ENCODE measurements at regions not wholly inside any gene's neighbourhood (a gene's known extent, or its start where the extent isn't known, plus 50 kb on each side); places are given as distances from the start of the nearest gene placed in this dataset.

DNA sequence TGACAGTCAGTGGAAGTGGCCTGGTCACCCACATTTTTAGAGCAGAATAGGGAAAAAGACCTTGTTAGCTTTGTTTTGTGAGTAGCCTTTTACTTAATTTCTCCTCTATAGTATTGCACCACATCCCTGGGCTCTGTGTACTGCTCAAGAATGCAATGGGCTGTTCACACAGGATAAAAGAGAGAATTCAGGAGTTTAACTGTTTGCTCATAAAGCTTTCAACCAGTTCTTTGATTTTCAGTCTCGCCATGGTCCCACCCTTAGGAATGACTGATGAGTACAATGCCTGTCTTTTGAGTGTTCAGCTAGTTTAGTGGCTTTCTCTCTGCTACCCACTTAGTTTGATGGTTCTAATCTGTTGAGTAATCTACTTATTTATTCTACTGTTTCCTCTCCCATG, 129.7 kb downstream of the PLG start:
- Histone ChIP-seq H3K36me3 (no peaks in the 10 kb centered on the region), H3K4me1 (no peaks in the 10 kb centered on the region), H3K27ac (no peak overlapping the region), H3K9me3 (no peaks in the 10 kb centered on the region), H3K4me3 (no peak overlapping the region), H3K27me3 (no peaks in the 10 kb centered on the region)
- no peak for DNase-seq
- TF ChIP-seq, protein P1, sequence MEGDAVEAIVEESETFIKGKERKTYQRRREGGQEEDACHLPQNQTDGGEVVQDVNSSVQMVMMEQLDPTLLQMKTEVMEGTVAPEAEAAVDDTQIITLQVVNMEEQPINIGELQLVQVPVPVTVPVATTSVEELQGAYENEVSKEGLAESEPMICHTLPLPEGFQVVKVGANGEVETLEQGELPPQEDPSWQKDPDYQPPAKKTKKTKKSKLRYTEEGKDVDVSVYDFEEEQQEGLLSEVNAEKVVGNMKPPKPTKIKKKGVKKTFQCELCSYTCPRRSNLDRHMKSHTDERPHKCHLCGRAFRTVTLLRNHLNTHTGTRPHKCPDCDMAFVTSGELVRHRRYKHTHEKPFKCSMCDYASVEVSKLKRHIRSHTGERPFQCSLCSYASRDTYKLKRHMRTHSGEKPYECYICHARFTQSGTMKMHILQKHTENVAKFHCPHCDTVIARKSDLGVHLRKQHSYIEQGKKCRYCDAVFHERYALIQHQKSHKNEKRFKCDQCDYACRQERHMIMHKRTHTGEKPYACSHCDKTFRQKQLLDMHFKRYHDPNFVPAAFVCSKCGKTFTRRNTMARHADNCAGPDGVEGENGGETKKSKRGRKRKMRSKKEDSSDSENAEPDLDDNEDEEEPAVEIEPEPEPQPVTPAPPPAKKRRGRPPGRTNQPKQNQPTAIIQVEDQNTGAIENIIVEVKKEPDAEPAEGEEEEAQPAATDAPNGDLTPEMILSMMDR (IDR thresholded peaks at IDR 0.05), result no peak
- intact Hi-C loops (cut with DNase I; ENCODE audit: low total_unique reads), result no loop called here

DNA sequence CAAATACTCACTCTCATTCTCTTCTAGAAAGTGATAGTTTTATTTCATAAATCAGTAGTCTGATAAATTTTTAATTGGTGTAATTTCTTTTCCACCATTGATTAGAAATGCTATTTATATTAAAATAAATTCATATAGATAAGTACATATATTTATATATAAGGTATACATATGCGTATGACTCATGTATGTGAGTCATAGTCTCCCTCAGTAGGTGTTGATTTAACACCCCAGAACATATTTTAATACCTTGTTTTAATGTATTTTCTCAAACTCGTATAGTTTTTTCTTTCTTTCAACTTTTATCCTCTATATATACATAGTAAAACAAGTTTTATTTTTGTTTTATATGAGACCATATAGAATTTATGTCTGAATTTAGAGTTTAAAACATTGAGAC, 130.4 kb downstream of the PLG start:
- Histone ChIP-seq H3K4me3 (no peak overlapping the region), H3K27ac (no peak overlapping the region), H3K27me3 (no peaks in the 10 kb centered on the region), H3K9me3 (no peaks in the 10 kb centered on the region), H3K36me3 (no peaks in the 10 kb centered on the region), H3K4me1 (no peaks in the 10 kb centered on the region)
- no peak for DNase-seq
- TF ChIP-seq, protein P1 (IDR thresholded peaks at IDR 0.05), result no peak
- intact Hi-C loops (cut with DNase I; ENCODE audit: low total_unique reads), result no loop called here

DNA sequence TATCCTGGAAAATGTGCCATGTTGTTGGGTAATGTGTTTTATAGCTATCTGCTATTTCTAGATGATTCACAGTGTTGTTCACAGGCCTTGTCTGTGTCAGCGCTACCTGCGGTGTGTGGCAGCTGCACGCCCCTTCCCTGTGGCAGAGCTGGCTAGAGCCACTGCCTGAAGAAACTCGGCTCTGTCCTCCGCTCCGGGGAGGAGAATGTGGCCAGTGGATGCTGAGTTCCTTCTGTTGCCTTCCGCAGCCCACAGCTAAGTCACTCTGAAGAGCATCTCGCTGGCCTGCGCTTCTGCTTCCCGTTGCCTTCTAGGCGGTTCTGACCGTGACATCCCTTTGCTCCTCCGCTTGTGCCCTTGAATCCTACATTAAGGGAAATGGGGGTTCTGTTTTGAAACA, 135.1 kb downstream of the PLG start:
- H3K27me3 ChIP-seq, result no peaks in the 10 kb centered on the region
- no peaks in the 10 kb centered on the region for H3K9me3 ChIP-seq
- TF ChIP-seq, protein P1 (IDR thresholded peaks at IDR 0.05), result no peak
- no peak overlapping the region for H3K27ac ChIP-seq
- no peak overlapping the region for H3K4me3 ChIP-seq
- H3K36me3 ChIP-seq, result no peaks in the 10 kb centered on the region
- H3K4me1 ChIP-seq, result no peaks in the 10 kb centered on the region
- intact Hi-C loops (cut with DNase I; ENCODE audit: low total_unique reads), result no loop called here
- no peak for DNase-seq

DNA sequence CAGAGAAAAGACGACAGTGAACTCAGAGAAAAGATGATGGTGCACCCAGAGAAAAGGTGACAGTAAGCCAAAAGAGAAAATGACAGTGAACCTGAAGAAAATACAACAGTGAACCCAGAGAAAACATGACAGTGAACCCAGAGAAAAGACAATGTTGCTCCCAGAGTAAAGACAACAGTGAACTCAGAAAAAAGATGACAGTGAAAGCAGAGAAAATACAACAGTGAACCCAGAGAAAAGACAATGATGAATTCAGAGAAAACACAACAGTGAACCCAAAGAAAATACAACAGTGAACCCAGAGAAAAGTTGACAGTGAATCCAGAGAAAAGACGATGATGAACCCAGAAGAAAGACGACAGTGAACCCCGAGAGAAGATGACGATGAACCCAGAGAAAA, 140.5 kb upstream of the MAP3K4 start:
- intact Hi-C loops (cut with DNase I; ENCODE audit: low total_unique reads), result no loop called here
- TF ChIP-seq, protein P1 (IDR thresholded peaks at IDR 0.05), result no peak

DNA sequence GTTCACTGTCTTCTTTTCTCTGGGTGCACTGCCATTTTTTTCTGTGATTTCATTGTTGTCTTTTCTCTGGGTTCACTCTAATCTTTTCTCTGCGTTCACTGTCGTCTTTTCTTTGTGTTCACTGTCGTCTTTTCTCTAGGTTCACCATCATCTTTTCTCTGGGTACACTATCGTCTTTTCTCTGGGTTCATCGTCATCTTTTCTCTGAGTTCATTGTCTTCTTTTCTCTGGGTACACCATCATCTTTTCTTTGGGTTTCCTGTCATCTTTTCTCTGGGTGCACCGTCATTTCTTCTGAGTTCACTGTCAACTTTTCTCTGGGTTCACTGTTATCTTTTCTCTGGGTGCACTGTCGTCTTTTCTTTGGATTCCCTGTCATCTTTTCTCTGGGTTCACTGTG, 137.6 kb upstream of the MAP3K4 start:
- H3K4me1 ChIP-seq, result no peaks in the 10 kb centered on the region
- TF ChIP-seq, protein P1 (IDR thresholded peaks at IDR 0.05), result no peak
- H3K27me3 ChIP-seq, result no peaks in the 10 kb centered on the region
- no peak for DNase-seq
- intact Hi-C loops (cut with DNase I; ENCODE audit: low total_unique reads), result no loop called here
- H3K4me3 ChIP-seq, result no peak overlapping the region
- H3K36me3 ChIP-seq, result no peaks in the 10 kb centered on the region
- H3K9me3 ChIP-seq, result no peaks in the 10 kb centered on the region
- no peak overlapping the region for H3K27ac ChIP-seq

More for the DNA sequence above, 140.5 kb upstream of the MAP3K4 start:
- H3K36me3 ChIP-seq, result no peaks in the 10 kb centered on the region
- H3K4me1 ChIP-seq, result no peaks in the 10 kb centered on the region
- H3K27ac ChIP-seq, result no peak overlapping the region
- no peaks in the 10 kb centered on the region for H3K27me3 ChIP-seq
- DNase-seq, result no peak
- H3K4me3 ChIP-seq, result no peak overlapping the region
- no peaks in the 10 kb centered on the region for H3K9me3 ChIP-seq

DNA sequence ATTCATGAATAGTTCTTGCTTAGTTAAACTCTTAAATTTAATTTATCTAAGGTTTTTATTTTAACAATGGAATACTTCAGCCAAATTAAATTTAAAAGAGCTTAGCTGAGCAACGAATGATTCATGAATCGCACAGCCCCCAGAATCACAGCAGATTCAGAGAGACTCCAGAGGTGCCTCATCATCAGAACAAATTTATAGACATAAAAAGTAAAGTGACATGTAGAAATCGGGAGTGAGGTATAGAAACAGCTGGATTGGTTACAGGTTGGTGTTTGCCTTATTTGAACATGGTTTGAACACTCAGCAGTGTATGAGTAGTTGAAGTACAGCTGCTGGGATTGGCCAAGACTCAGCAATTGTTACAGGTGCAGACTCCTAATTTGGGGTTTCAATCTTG, 132.7 kb upstream of the MAP3K4 start:
- Histone ChIP-seq H3K36me3 (no peaks in the 10 kb centered on the region), H3K9me3 (no peaks in the 10 kb centered on the region), H3K27me3 (no peaks in the 10 kb centered on the region), H3K4me1 (no peaks in the 10 kb centered on the region), H3K4me3 (no peak overlapping the region), H3K27ac (no peak overlapping the region)
- TF ChIP-seq, protein P1 (IDR thresholded peaks at IDR 0.05), result no peak
- no peak for DNase-seq
- intact Hi-C loops (cut with DNase I; ENCODE audit: low total_unique reads), result no loop called here
